ENCODE measurements at regions not wholly inside any gene's neighbourhood (a gene's known extent, or its start where the extent isn't known, plus 50 kb on each side); places are given as distances from the start of the nearest gene placed in this dataset.

DNA sequence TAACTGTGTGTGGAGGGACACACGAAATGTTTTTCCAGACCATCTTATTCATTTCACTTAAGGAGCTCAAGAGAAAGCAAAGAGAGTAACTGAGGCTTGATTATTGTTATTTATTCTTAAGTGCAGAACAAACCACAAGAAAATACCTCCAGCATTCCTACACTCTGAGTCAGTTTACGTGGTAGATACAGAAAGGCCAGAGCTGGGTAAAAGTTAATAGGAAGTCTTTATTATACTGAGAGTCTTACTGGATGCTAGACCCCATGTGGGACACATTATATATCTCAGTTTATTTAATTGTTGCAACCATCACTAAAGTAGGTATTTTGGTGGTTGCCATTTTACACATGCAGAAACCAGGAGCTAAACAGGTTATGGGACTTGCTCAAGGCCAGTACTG, 261.4 kb upstream of the POU2AF2 start:
- TF ChIP-seq BHLHE40 (IDR thresholded peaks at IDR 0.05; ENCODE audit: borderline replicate concordance in 1 of 2, low read depth in 2 of 2, low read length in 1 of 2), result no peak
- TF ChIP-seq CTCF (IDR thresholded peaks at IDR 0.05 in 2 of 3, conservative IDR thresholded peaks at IDR 0.05 in 1 of 3; ENCODE audit: control insufficient read depth in 2 of 3, extremely low read depth in 1 of 3, insufficient read depth in 1 of 3, low read depth in 3 of 3, low read length in 3 of 3), result no peak
- TF ChIP-seq TCF7 (IDR thresholded peaks at IDR 0.05; ENCODE audit: borderline replicate concordance), result no peak
- no peak for TF ChIP-seq EZH2 (IDR thresholded peaks at IDR 0.05; ENCODE audit: borderline replicate concordance, control insufficient read depth, low read depth, low read length)
- TF ChIP-seq POLR2AphosphoS5 (IDR thresholded peaks at IDR 0.05; ENCODE audit: low read length), result no peak
- no peak for TF ChIP-seq RELA (IDR thresholded peaks at IDR 0.05; ENCODE audit: borderline replicate concordance, partially characterized antibody)
- TF ChIP-seq POLR2A (IDR thresholded peaks at IDR 0.05; ENCODE audit: low read depth, low read length), result no peak
- no peak for TF ChIP-seq NR2C2 (IDR thresholded peaks at IDR 0.05; ENCODE audit: borderline replicate concordance, control insufficient read depth, insufficient read length, low read depth)
- no peak for TF ChIP-seq REST (IDR thresholded peaks at IDR 0.05; ENCODE audit: low read depth, low read length)
- TF ChIP-seq SP1 (IDR thresholded peaks at IDR 0.05; ENCODE audit: low read depth, low read length), result no peak
- no peak for TF ChIP-seq GATAD2B (conservative IDR thresholded peaks at IDR 0.05; ENCODE audit: low read depth)
- TF ChIP-seq SMC3 (IDR thresholded peaks at IDR 0.05; ENCODE audit: borderline replicate concordance, low read length), result no peak
- TF ChIP-seq, protein P1, sequence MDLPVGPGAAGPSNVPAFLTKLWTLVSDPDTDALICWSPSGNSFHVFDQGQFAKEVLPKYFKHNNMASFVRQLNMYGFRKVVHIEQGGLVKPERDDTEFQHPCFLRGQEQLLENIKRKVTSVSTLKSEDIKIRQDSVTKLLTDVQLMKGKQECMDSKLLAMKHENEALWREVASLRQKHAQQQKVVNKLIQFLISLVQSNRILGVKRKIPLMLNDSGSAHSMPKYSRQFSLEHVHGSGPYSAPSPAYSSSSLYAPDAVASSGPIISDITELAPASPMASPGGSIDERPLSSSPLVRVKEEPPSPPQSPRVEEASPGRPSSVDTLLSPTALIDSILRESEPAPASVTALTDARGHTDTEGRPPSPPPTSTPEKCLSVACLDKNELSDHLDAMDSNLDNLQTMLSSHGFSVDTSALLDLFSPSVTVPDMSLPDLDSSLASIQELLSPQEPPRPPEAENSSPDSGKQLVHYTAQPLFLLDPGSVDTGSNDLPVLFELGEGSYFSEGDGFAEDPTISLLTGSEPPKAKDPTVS (IDR thresholded peaks at IDR 0.05; ENCODE audit: low read depth, low read length), result no peak
- no peak for TF ChIP-seq NRF1 (conservative IDR thresholded peaks at IDR 0.05; ENCODE audit: low read depth, low read length)

All from GM12878 (cell line).